Nephron (organoid): ENCODE measurements at regions not wholly inside any gene's neighbourhood (a gene's known extent, or its start where the extent isn't known, plus 50 kb on each side); places are given as distances from the start of the nearest gene placed in this dataset.

Source experiments
- H3K27ac Mint-ChIP-seq, 3 experiments: 2 replicates each; pipeline ENCODE4 v1.8.0; 2020; ENCODE audit warnings: mixed read lengths in 3 of 3, mild to moderate bottlenecking in 2 of 3, moderate library complexity in 1 of 3
- H3K27me3 Mint-ChIP-seq: 2 replicates; pipeline ENCODE4 v1.8.0; 2021; ENCODE audit warnings: low read depth, mild to moderate bottlenecking, moderate library complexity, mixed read lengths
- H3K36me3 Mint-ChIP-seq: 2 replicates; pipeline ENCODE4 v1.8.0; 2020; ENCODE audit warnings: low read depth, mixed read lengths
- H3K4me1 Mint-ChIP-seq: 2 replicates; pipeline ENCODE4 v1.8.0; 2020; ENCODE audit warnings: mixed read lengths
- H3K4me3 Mint-ChIP-seq, 3 experiments: 2 replicates each; pipeline ENCODE4 v1.8.0; 2020; ENCODE audit warnings: mild to moderate bottlenecking in 3 of 3, mixed read lengths in 3 of 3, moderate library complexity in 2 of 3
- H3K9me3 Mint-ChIP-seq: 2 replicates; pipeline ENCODE4 v1.8.0; 2020; ENCODE audit warnings: mixed read lengths
- TF ChIP-seq, protein P1 (sequence below), 3 experiments: fragments of 200-600 bp; sonication (generic); IDR thresholded peaks; one replicate each; pipeline ENCODE4 v1.5.0; 2021; ENCODE audit warnings: antibody characterized with exemption in 3 of 3; ENCODE audit not compliant: unreplicated experiment in 3 of 3

DNA sequence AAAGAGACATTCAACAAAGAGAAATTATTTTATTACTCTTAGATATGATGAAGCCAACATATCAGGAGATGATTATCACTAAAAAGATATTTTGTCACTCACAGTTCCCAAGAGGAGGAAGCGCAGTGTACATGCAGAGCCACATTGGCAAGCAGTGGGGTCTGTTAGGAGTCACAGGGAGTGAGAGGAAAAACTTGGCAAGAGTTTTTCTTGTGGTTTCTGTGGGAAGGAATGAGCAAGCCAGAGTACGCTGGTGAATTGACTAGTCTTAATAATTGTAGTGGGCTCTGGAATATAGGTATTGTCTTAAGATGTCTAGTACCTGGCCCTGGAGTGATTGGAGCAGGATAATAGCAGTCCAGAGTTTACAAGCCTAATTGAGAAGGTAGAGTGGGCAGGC, 1095.2 kb downstream of the GRIK2 start:
- H3K36me3 Mint-ChIP-seq, result no peaks in the 10 kb centered on the region
- H3K9me3 Mint-ChIP-seq, result no peaks in the 10 kb centered on the region
- H3K27ac Mint-ChIP-seq, result no peak overlapping the region
- H3K27me3 Mint-ChIP-seq, result no peaks in the 10 kb centered on the region
- no peak overlapping the region for H3K4me3 Mint-ChIP-seq
- H3K4me1 Mint-ChIP-seq, result no peaks in the 10 kb centered on the region
- TF ChIP-seq, protein P1, sequence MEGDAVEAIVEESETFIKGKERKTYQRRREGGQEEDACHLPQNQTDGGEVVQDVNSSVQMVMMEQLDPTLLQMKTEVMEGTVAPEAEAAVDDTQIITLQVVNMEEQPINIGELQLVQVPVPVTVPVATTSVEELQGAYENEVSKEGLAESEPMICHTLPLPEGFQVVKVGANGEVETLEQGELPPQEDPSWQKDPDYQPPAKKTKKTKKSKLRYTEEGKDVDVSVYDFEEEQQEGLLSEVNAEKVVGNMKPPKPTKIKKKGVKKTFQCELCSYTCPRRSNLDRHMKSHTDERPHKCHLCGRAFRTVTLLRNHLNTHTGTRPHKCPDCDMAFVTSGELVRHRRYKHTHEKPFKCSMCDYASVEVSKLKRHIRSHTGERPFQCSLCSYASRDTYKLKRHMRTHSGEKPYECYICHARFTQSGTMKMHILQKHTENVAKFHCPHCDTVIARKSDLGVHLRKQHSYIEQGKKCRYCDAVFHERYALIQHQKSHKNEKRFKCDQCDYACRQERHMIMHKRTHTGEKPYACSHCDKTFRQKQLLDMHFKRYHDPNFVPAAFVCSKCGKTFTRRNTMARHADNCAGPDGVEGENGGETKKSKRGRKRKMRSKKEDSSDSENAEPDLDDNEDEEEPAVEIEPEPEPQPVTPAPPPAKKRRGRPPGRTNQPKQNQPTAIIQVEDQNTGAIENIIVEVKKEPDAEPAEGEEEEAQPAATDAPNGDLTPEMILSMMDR (IDR thresholded peaks at IDR 0.05; ENCODE audit: unreplicated experiment in 3 of 3), result no peak

DNA sequence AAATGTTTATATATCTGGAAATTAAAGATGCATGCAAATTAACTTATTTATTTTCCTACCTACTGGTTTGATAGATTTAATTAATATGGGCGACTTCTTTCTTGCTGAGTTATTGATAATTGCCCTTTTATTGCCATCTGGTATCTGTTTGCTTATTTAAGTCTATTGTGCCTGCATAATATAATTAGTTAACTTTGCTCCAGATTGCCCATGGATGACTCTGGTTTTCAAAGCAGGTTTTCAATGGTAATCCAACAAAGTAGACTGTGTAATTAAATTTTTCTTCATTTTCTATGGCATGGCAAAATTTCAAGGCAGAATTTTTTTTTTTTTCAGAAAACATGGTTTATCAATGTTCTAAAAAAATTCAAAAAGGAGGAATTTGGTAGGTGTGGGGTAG, 1092.0 kb downstream of the GRIK2 start:
- H3K27me3 Mint-ChIP-seq, result no peaks in the 10 kb centered on the region
- TF ChIP-seq, protein P1 (IDR thresholded peaks at IDR 0.05; ENCODE audit: unreplicated experiment in 3 of 3), result no peak
- no peaks in the 10 kb centered on the region for H3K9me3 Mint-ChIP-seq
- no peaks in the 10 kb centered on the region for H3K4me1 Mint-ChIP-seq
- no peak overlapping the region for H3K27ac Mint-ChIP-seq
- no peaks in the 10 kb centered on the region for H3K36me3 Mint-ChIP-seq
- no peak overlapping the region for H3K4me3 Mint-ChIP-seq

DNA sequence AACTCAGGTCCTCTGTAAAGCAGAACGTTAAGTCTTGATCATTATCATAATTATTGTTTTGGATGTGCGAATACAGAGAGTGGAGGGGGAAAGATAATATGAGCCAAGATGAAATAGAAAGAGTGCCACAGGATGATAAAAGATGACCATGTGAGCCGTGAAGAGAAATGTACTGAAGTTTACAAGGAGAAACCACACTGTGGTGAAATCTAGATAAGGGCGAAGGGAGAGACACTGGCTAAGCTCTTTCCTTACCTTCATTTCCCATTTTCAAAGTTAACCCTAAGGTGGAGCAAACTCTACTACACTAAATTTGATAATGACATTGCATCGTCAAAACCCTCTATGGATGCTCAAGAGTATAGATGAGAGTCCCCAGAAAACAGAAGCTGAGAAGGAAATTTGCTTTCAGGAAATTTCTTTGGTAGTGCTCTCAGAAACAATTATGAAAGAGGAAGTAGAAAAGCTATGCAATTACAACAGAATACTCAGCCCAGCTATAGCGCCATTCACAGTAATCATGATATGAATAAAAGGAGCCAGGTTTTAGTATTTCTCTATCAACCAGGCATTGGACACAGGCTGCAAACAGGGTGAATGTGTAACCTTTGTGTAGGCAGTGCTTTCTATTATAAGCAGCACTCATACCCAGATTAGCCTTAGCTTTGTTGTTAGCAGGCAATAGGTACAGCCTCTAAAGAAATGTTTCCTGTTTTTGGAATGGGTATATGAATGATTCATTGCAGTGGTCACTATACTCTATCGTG, 1080.7 kb downstream of the GRIK2 start:
- Mint-ChIP-seq H3K27me3 (no peaks in the 10 kb centered on the region), H3K4me3 (no peak overlapping the region), H3K36me3 (no peaks in the 10 kb centered on the region), H3K4me1 (no peaks in the 10 kb centered on the region), H3K27ac (no peak overlapping the region), H3K9me3 (peaks cover 3% of the 10 kb centered on the region)
- TF ChIP-seq, protein P1 (IDR thresholded peaks at IDR 0.05; ENCODE audit: unreplicated experiment in 3 of 3), result no peak

DNA sequence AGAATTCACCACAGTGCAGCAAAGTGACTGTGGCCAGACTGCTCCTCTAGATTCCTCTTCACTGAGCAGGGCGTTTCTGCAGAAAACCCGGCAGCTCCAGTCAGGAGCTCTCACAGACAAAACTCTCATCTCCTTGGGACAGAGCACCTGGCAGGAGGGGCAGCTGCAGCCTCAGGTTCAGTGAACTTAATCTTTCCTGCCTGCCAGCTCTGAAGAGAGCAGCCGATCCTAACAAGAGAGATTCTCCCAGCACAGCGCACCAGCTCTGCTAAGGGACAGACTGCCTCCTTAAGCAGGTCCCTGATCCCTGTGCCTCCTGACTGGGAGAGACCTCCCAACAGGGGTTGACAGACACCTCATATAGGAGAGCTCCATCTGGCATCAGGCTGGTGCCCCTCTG, 1065.5 kb downstream of the GRIK2 start:
- TF ChIP-seq, protein P1 (IDR thresholded peaks at IDR 0.05; ENCODE audit: unreplicated experiment in 3 of 3), result no peak
- no peaks in the 10 kb centered on the region for H3K4me1 Mint-ChIP-seq
- no peaks in the 10 kb centered on the region for H3K36me3 Mint-ChIP-seq
- H3K27ac Mint-ChIP-seq, result no peak overlapping the region
- H3K9me3 Mint-ChIP-seq, result no peaks in the 10 kb centered on the region
- H3K27me3 Mint-ChIP-seq, result no peaks in the 10 kb centered on the region
- H3K4me3 Mint-ChIP-seq, result no peak overlapping the region

DNA sequence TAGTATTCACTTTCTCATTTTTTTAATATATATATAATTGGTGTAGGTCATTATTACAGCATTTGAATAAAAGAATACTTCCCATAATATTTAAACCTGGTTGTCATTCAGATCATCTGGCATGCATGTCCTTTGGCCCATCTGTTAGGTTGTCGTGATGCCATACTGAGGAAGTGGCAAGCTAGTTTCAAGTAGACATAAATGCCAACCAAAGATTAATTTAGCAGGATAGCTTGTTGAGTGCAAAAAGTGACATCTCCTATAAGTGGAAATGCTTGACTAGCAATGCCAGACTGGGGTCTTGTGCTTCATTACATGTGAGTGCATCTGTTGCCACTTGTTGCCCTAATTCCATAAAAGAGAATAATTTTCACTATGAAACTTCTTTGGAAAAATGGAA, 1044.7 kb downstream of the GRIK2 start:
- H3K4me3 Mint-ChIP-seq, result no peak overlapping the region
- H3K27me3 Mint-ChIP-seq, result no peaks in the 10 kb centered on the region
- no peaks in the 10 kb centered on the region for H3K9me3 Mint-ChIP-seq
- TF ChIP-seq, protein P1 (IDR thresholded peaks at IDR 0.05; ENCODE audit: unreplicated experiment in 3 of 3), result no peak
- H3K36me3 Mint-ChIP-seq, result no peaks in the 10 kb centered on the region
- no peak overlapping the region for H3K27ac Mint-ChIP-seq
- H3K4me1 Mint-ChIP-seq, result no peaks in the 10 kb centered on the region

DNA sequence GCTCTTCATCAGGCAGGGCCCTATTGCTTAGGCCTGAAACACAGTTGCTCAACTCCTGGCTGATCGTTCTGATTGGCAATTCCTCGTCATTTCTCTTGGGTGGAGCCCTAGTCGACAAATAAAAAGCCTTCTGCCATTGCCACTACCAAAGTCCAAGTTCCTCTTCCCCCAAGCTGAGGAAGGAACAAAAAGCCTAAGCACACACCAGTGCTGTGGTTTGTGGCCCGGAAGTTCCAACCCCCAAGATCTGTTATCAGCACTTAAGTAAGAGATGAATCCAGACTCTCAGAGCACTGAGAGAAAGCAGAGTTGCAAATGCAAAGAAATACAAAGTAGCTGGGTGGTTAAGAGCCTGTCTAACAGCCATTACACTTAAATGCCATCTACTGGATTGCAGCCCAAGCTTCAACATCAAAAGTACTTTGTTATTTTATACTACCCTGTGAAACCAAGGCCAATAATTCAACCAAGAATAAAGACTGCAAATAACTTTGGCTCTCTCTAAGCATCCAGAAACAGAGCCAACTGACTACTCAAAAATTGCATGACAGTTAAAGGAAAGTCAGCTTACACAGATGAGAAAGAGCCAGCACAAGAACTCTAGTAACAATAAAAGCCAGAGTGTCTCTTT, 1024.0 kb downstream of the GRIK2 start:
- Mint-ChIP-seq H3K4me1 (no peaks in the 10 kb centered on the region), H3K36me3 (no peaks in the 10 kb centered on the region), H3K27ac (no peak overlapping the region), H3K9me3 (no peaks in the 10 kb centered on the region), H3K4me3 (no peak overlapping the region), H3K27me3 (no peaks in the 10 kb centered on the region)
- TF ChIP-seq, protein P1 (IDR thresholded peaks at IDR 0.05; ENCODE audit: unreplicated experiment in 3 of 3), result no peak
